H1 (cell line): ENCODE measurements at regions not wholly inside any gene's neighbourhood (a gene's known extent, or its start where the extent isn't known, plus 50 kb on each side); places are given as distances from the start of the nearest gene placed in this dataset.

Experiments used
- CTCF ChIA-PET: fragments of 300-600 bp; sonication (Branson Sonifier 250); formaldehyde crosslinking; loops from one replicate; lab custom pipeline; 2021; ENCODE audit not compliant: partially characterized antibody; lab: Charles Lee
- POLR2A ChIA-PET: fragments of 300-600 bp; sonication (Branson Sonifier 250); formaldehyde crosslinking; loops from one replicate; lab custom pipeline; 2021; ENCODE audit warnings: inconsistent platforms; ENCODE audit not compliant: partially characterized antibody; lab: Charles Lee
- DNase-seq, 2 experiments: peaks; one replicate each; pipeline versions ENCODE4 v3.0.0 to v3.0.0-alpha.2; 2010 to 2022; ENCODE audit warnings: low spot score in 2 of 2, low read depth in 1 of 2, mixed read lengths in 1 of 2
- FAIRE-seq: peaks from 2 replicates; lab custom pipeline; 2011; peaks lifted over from hg19 to GRCh38; lab: Jason Lieb, UNC
- H2AFZ ChIP-seq: 2 replicates; pipeline ENCODE4 v1.8.1; 2012; ENCODE audit warnings: low read length, inconsistent platforms
- H2AK5ac ChIP-seq: 2 replicates; pipeline ENCODE4 v1.6.1; 2013; ENCODE audit warnings: low read depth, low read length
- H2BK120ac ChIP-seq: replicated peaks from 2 replicates; pipeline ENCODE3; 2013; ENCODE audit warnings: low read depth, low read length, inconsistent platforms
- H2BK12ac ChIP-seq: 2 replicates; pipeline ENCODE4 v1.6.1; 2013; ENCODE audit warnings: low read depth, low read length
- H2BK15ac ChIP-seq: 2 replicates; pipeline ENCODE4 v1.6.1; 2013; ENCODE audit warnings: low read length
- H2BK20ac ChIP-seq: 2 replicates; pipeline ENCODE4 v1.6.1; 2013; ENCODE audit warnings: low read length
- H2BK5ac ChIP-seq: 2 replicates; pipeline ENCODE4 v1.6.1; 2013; ENCODE audit warnings: low read depth, low read length
- H3K14ac ChIP-seq: 2 replicates; pipeline ENCODE4 v1.6.1; 2013; ENCODE audit warnings: inconsistent platforms; ENCODE audit not compliant: insufficient read length
- H3K18ac ChIP-seq: 2 replicates; pipeline ENCODE4 v1.6.1; 2013; ENCODE audit warnings: low read length; ENCODE audit errors: extremely low read depth
- H3K23ac ChIP-seq: 2 replicates; pipeline ENCODE4 v1.6.1; 2013; ENCODE audit warnings: inconsistent platforms; ENCODE audit not compliant: insufficient read length
- H3K23me2 ChIP-seq: 2 replicates; pipeline ENCODE4 v1.6.1; 2013; ENCODE audit warnings: low read depth, low read length
- H3K27ac ChIP-seq: 2 replicates; pipeline ENCODE4 v1.6.1; 2011; ENCODE audit warnings: low read depth, low read length, inconsistent platforms
- H3K27me3 ChIP-seq, 4 experiments: replicated peaks in 1 of 4; 1 replicate in 1 of 4; 2 replicates in 3 of 4; pipeline versions ENCODE4 v1.6.1 to v1.8.1; 2011 to 2013; ENCODE audit warnings: low read length in 3 of 4, mild to moderate bottlenecking in 3 of 4, inconsistent platforms in 2 of 4, mixed read lengths in 2 of 4, moderate library complexity in 1 of 4; ENCODE audit not compliant: control insufficient read depth in 3 of 4, insufficient read depth in 3 of 4; ENCODE audit errors: extremely low read depth in 1 of 4
- H3K36me3 ChIP-seq, 4 experiments: 2 replicates each; pipeline versions ENCODE4 v1.6.1 to v1.8.1; 2011 to 2013; ENCODE audit warnings: mild to moderate bottlenecking in 4 of 4, low read length in 3 of 4, moderate library complexity in 2 of 4, control low read depth in 1 of 4, inconsistent platforms in 1 of 4; ENCODE audit not compliant: insufficient read depth in 4 of 4, control insufficient read depth in 2 of 4
- H3K4ac ChIP-seq: replicated peaks from 2 replicates; pipeline ENCODE3; 2013; ENCODE audit warnings: low read length, low read depth, mixed read lengths, inconsistent platforms; ENCODE audit not compliant: insufficient read length
- H3K4me1 ChIP-seq, 4 experiments: replicated peaks in 1 of 4; 1 replicate in 1 of 4; 2 replicates in 3 of 4; pipeline versions ENCODE4 v1.6.1 to v1.8.1; 2011 to 2013; ENCODE audit warnings: low read length in 3 of 4, inconsistent platforms in 2 of 4, mixed read lengths in 1 of 4; ENCODE audit not compliant: insufficient read depth in 4 of 4, control insufficient read depth in 3 of 4
- H3K4me2 ChIP-seq, 2 experiments: 2 replicates each; pipeline versions ENCODE4 v1.6.1 to v1.8.1; 2011 to 2013; ENCODE audit warnings: low read depth in 2 of 2, low read length in 2 of 2, control low read depth in 1 of 2, inconsistent platforms in 1 of 2, mild to moderate bottlenecking in 1 of 2; ENCODE audit not compliant: insufficient read depth in 1 of 2
- H3K4me3 ChIP-seq, 4 experiments: fragments of 200-600, 300-600 bp in 1 of 4; sonication (generic), shearing (Covaris generic), sonication (Bioruptor Twin) in 1 of 4; 2 replicates each; pipeline versions ENCODE4 v1.5.1 to v1.8.1; 2011 to 2016; ENCODE audit warnings: low read length in 4 of 4, low read depth in 3 of 4, control low read depth in 2 of 4, inconsistent platforms in 2 of 4, mild to moderate bottlenecking in 2 of 4, mixed read lengths in 1 of 4, moderate library complexity in 1 of 4; ENCODE audit not compliant: insufficient read depth in 2 of 4; ENCODE audit errors: extremely low read depth in 1 of 4
- H3K56ac ChIP-seq: replicated peaks from 2 replicates; pipeline ENCODE3; 2013; ENCODE audit warnings: low read depth, mild to moderate bottlenecking, mixed read lengths, low read length, inconsistent platforms; ENCODE audit not compliant: insufficient read length
- H3K79me1 ChIP-seq: 2 replicates; pipeline ENCODE4 v1.6.1; 2013; ENCODE audit warnings: low read depth, low read length, control low read depth
- H3K79me2 ChIP-seq, 2 experiments: 2 replicates each; pipeline versions ENCODE4 v1.6.1 to v1.8.1; 2012 to 2013; ENCODE audit warnings: low read length in 2 of 2, mild to moderate bottlenecking in 2 of 2, inconsistent platforms in 1 of 2; ENCODE audit not compliant: insufficient read depth in 2 of 2, control insufficient read depth in 1 of 2
- H3K9ac ChIP-seq, 4 experiments: replicated peaks in 1 of 4; 1 replicate in 1 of 4; 2 replicates in 3 of 4; pipeline versions ENCODE4 v1.6.1 to v1.8.1; 2011 to 2013; ENCODE audit warnings: low read depth in 3 of 4, low read length in 3 of 4, control low read depth in 2 of 4, mild to moderate bottlenecking in 2 of 4, moderate library complexity in 2 of 4, inconsistent platforms in 1 of 4; ENCODE audit errors: extremely low read depth in 1 of 4
- H3K9me3 ChIP-seq, 2 experiments: 2 replicates each; pipeline versions ENCODE4 v1.6.1 to v1.8.1; 2012 to 2013; ENCODE audit warnings: mild to moderate bottlenecking in 2 of 2, moderate library complexity in 2 of 2, control low read depth in 1 of 2, inconsistent platforms in 1 of 2, low read depth in 1 of 2, low read length in 1 of 2, mixed read lengths in 1 of 2; ENCODE audit not compliant: insufficient read depth in 2 of 2
- H4K20me1 ChIP-seq, 2 experiments: replicated peaks in 1 of 2; 2 replicates each; pipeline versions ENCODE3 to v1.8.1; 2011 to 2013; ENCODE audit warnings: inconsistent platforms in 2 of 2, low read length in 2 of 2, mild to moderate bottlenecking in 1 of 2; ENCODE audit not compliant: insufficient read depth in 2 of 2, control insufficient read depth in 1 of 2
- H4K5ac ChIP-seq: 2 replicates; pipeline ENCODE4 v1.6.1; 2013; ENCODE audit warnings: low read length, low read depth, mixed read lengths, inconsistent platforms; ENCODE audit not compliant: insufficient read length
- H4K8ac ChIP-seq: 2 replicates; pipeline ENCODE4 v1.8.0; 2013; ENCODE audit warnings: mild to moderate bottlenecking, moderate library complexity, low read length, inconsistent platforms; ENCODE audit not compliant: insufficient read depth; ENCODE audit errors: extremely low read depth
- H4K91ac ChIP-seq: replicated peaks from 2 replicates; pipeline ENCODE3; 2013; ENCODE audit warnings: low read length, mixed read lengths, inconsistent platforms; ENCODE audit not compliant: insufficient read length
- CEBPB ChIP-seq: IDR thresholded peaks from 2 replicates; pipeline ENCODE4 v1.6.1; 2012; ENCODE audit warnings: low read depth, low read length
- CHD2 ChIP-seq: IDR thresholded peaks from 2 replicates; pipeline ENCODE4 v1.6.1; 2012; ENCODE audit warnings: low read length, improper control_type of control experiment
- KDM4A ChIP-seq: IDR thresholded peaks from one replicate; pipeline ENCODE4 v1.7.1; 2012; ENCODE audit warnings: low read depth, mild to moderate bottlenecking, moderate library complexity, low read length, inconsistent platforms; ENCODE audit not compliant: severe bottlenecking
- PHF8 ChIP-seq: fragments of 200-600 bp; sonication (generic); conservative IDR thresholded peaks from 2 replicates; pipeline ENCODE4 v1.7.1; 2012; ENCODE audit warnings: low read depth, mild to moderate bottlenecking, inconsistent platforms, low read length, moderate library complexity
- RAD21 ChIP-seq, 2 experiments: IDR thresholded peaks in 1 of 2; conservative IDR thresholded peaks in 1 of 2; 2 replicates each; pipeline ENCODE4 v1.6.1; 2011; ENCODE audit warnings: low read depth in 2 of 2, low read length in 2 of 2, improper control_type of control experiment in 1 of 2, inconsistent platforms in 1 of 2, mild to moderate bottlenecking in 1 of 2, moderate library complexity in 1 of 2
- RXRA ChIP-seq: IDR thresholded peaks from 2 replicates; pipeline ENCODE4 v1.6.1; 2011; ENCODE audit warnings: low read depth, mild to moderate bottlenecking, low read length, moderate library complexity; ENCODE audit not compliant: insufficient read depth
- SIN3A ChIP-seq, 2 experiments: IDR thresholded peaks in 1 of 2; conservative IDR thresholded peaks in 1 of 2; 2 replicates each; pipeline ENCODE4 v1.6.1; 2011 to 2012; ENCODE audit warnings: low read length in 2 of 2, improper control_type of control experiment in 1 of 2, low read depth in 1 of 2, mild to moderate bottlenecking in 1 of 2
- TCF12 ChIP-seq: IDR thresholded peaks from 2 replicates; pipeline ENCODE4 v1.6.1; 2011; ENCODE audit warnings: low read depth, mild to moderate bottlenecking, low read length
- WGBS, 2 experiments: shearing (Covaris generic) in 1 of 2; methylation state at CpG; one replicate each; pipeline versions ENCODE4 v1.1.6 to v1.1.7; 2013 to 2015; ENCODE audit warnings: low lambda C conversion rate in 2 of 2, mixed read lengths in 2 of 2, inconsistent platforms in 1 of 2, low coverage in 1 of 2, missing lambda C conversion rate in 1 of 2; ENCODE audit not compliant: insufficient replicate concordance in 2 of 2, insufficient coverage in 1 of 2, insufficient read length in 1 of 2; ENCODE audit errors: extremely low coverage in 1 of 2, missing lambda C conversion rate in 1 of 2; 5-methylcytosine and 5-hydroxymethylcytosine counted together
- TF ChIP-seq, protein P1 (sequence below): IDR thresholded peaks from 2 replicates; pipeline ENCODE4 v1.6.1; 2012; ENCODE audit warnings: inconsistent platforms
- TF ChIP-seq, protein P2 (sequence below), 3 experiments: IDR thresholded peaks; 1 replicate in 2 of 3; 2 replicates in 1 of 3; pipeline versions ENCODE4 v1.5.1 to v1.6.1; 2011; ENCODE audit warnings: low read length in 3 of 3, mild to moderate bottlenecking in 3 of 3, inconsistent platforms in 2 of 3, low read depth in 1 of 3, moderate library complexity in 1 of 3; ENCODE audit not compliant: insufficient read depth in 1 of 3; ENCODE audit errors: control extremely low read depth in 1 of 3

DNA sequence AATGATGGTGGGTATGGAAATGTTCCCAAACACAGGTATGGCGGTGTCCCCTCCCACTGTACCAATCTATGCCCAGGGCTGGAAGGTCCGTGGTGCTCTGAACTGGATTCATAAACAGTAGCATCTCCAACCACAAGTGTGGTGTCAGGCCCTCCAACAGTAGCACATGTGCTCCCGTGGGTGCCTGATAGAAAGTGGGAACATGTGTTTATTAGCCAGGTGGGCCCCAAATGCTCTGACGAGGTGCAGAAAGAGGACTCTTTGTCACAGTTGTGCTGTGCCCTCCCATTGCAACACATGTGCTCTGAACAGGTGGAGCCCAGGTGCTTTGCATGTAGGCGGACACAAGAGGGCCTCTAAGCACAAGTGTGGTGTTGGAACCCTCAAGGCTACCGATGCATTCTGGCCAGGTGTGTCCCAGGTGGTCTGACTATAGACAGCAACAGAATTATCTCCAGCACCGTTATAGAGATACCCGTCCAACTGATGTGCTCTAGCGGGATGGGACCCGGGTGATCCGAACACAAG, 75.4 kb upstream of the ZNF30 start:
- Histone ChIP-seq H3K23me2 (no peaks in the 10 kb centered on the region), H3K9me3 (no peaks in the 10 kb centered on the region), H3K18ac (no peak overlapping the region), H3K4me1 (0 out of 7 replicates have a peak, but pooled peaks cover 0 to 2% (median 0%) of the 10 kb centered on the region in 4 experiments), H3K9ac (no peak overlapping the region), H2AK5ac (no peak overlapping the region), H2AFZ (no peak overlapping the region), H3K36me3 (no peaks in the 10 kb centered on the region), H3K79me2 (no peaks in the 10 kb centered on the region; a peak in 1 of 4 replicates), H4K20me1 (peaks cover 0 to 1% of the 10 kb centered on the region in 2 experiments), H3K4ac (no peak overlapping the region), H4K5ac (no peak overlapping the region), H4K8ac (no peak overlapping the region), H3K56ac (no peak overlapping the region), H4K91ac (no peak overlapping the region), H3K27me3 (no peaks in the 10 kb centered on the region), H3K23ac (no peak overlapping the region), H2BK15ac (no peak overlapping the region), H3K4me2 (no peak overlapping the region), H3K27ac (no peak overlapping the region), H2BK12ac (no peak overlapping the region), H3K14ac (no peak overlapping the region), H2BK20ac (no peak overlapping the region), H2BK5ac (no peak overlapping the region), H2BK120ac (no peak overlapping the region), H3K4me3 (no peak overlapping the region), H3K79me1 (no peaks in the 10 kb centered on the region)
- TF ChIP-seq TCF12 (0 out of 2 replicates have a peak, but pooled peaks have one; percentile 26), CEBPB (peak; percentile 52), PHF8 (no peak), CHD2 (no peak), RAD21 (IDR thresholded peaks at IDR 0.05 in 1 of 2, conservative IDR thresholded peaks at IDR 0.05 in 1 of 2; ENCODE audit: low read depth in 2 of 2, low read length in 2 of 2) (peak; percentile 75 to 81), KDM4A (no peak), SIN3A (conservative IDR thresholded peaks at IDR 0.05 in 1 of 2, IDR thresholded peaks at IDR 0.05 in 1 of 2; ENCODE audit: low read depth in 1 of 2, low read length in 2 of 2) (0 out of 4 replicates have a peak, but pooled peaks of 1 of the 2 experiments have one; percentile 38), RXRA (no peak)
- TF ChIP-seq, protein P1, sequence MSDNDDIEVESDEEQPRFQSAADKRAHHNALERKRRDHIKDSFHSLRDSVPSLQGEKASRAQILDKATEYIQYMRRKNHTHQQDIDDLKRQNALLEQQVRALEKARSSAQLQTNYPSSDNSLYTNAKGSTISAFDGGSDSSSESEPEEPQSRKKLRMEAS = peak; percentile 65
- TF ChIP-seq, protein P2, sequence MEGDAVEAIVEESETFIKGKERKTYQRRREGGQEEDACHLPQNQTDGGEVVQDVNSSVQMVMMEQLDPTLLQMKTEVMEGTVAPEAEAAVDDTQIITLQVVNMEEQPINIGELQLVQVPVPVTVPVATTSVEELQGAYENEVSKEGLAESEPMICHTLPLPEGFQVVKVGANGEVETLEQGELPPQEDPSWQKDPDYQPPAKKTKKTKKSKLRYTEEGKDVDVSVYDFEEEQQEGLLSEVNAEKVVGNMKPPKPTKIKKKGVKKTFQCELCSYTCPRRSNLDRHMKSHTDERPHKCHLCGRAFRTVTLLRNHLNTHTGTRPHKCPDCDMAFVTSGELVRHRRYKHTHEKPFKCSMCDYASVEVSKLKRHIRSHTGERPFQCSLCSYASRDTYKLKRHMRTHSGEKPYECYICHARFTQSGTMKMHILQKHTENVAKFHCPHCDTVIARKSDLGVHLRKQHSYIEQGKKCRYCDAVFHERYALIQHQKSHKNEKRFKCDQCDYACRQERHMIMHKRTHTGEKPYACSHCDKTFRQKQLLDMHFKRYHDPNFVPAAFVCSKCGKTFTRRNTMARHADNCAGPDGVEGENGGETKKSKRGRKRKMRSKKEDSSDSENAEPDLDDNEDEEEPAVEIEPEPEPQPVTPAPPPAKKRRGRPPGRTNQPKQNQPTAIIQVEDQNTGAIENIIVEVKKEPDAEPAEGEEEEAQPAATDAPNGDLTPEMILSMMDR (IDR thresholded peaks at IDR 0.05; ENCODE audit: control extremely low read depth in 1 of 3, insufficient read depth in 1 of 3, low read depth in 1 of 3, low read length in 3 of 3) = peak; percentile 58 to 67 (median 64)
- DNase-seq (no peak), FAIRE-seq (peak; percentile 66)
- ChIA-PET CTCF (interaction anchor here (1.0 to 1.5 kb wide), 2 partner anchors 13 to 122 kb away, joined by 3 to 5 read pairs; no protein-coding TSS in a partner anchor), POLR2A (no interaction called here)
- 80% methylated on average over 11 of the region's 11 CpGs; no CpG with 5 or more reads in 1 of the 2 experiments for WGBS, 2 experiments
